ENCODE measurements at regions not wholly inside any gene's neighbourhood (a gene's known extent, or its start where the extent isn't known, plus 50 kb on each side); places are given as distances from the start of the nearest gene placed in this dataset.

DNA sequence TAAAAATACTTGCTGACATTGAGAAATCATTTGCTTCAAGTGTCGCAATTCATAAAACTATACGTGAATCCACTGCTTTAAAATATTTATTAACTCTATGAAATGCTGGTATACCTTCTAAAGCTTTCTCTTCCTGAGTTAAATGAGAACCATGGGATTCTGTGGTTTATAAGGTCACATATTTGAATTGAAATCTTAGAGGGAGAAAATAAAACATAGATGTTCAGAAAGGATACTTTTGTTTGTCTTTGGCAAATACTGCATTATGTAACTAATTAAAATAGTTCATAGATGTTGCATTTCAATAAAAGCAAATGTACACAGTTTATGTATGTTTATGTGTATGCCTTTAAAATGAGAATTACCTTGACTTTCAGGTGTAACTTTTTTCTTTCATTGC is 250.1 kb downstream of the FAM170A start:
- intact Hi-C loops (cut with DNase I; ENCODE audit: low total_unique reads): no loop called here
- Histone ChIP-seq H3K36me3 (no peaks in the 10 kb centered on the region), H3K4me1 (no peaks in the 10 kb centered on the region), H3K4me3 (no peak overlapping the region), H3K27me3 (peaks cover 0 to 3% of the 10 kb centered on the region in 2 donors), H3K9me3 (no peaks in the 10 kb centered on the region), H3K27ac (no peak overlapping the region)
- DNase-seq: no peak
- no peak for TF ChIP-seq POLR2A (IDR thresholded peaks at IDR 0.05)
- TF ChIP-seq, protein P1, sequence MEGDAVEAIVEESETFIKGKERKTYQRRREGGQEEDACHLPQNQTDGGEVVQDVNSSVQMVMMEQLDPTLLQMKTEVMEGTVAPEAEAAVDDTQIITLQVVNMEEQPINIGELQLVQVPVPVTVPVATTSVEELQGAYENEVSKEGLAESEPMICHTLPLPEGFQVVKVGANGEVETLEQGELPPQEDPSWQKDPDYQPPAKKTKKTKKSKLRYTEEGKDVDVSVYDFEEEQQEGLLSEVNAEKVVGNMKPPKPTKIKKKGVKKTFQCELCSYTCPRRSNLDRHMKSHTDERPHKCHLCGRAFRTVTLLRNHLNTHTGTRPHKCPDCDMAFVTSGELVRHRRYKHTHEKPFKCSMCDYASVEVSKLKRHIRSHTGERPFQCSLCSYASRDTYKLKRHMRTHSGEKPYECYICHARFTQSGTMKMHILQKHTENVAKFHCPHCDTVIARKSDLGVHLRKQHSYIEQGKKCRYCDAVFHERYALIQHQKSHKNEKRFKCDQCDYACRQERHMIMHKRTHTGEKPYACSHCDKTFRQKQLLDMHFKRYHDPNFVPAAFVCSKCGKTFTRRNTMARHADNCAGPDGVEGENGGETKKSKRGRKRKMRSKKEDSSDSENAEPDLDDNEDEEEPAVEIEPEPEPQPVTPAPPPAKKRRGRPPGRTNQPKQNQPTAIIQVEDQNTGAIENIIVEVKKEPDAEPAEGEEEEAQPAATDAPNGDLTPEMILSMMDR (IDR thresholded peaks at IDR 0.05): no peak

GRCh38 chr5:119895066-119895465 is 265.7 kb downstream of the FAM170A start:
- H3K4me3 ChIP-seq: no peak overlapping the region
- no peak overlapping the region for H3K27ac ChIP-seq
- no peaks in the 10 kb centered on the region for H3K4me1 ChIP-seq
- DNase-seq: no peak
- no peak for TF ChIP-seq POLR2A (IDR thresholded peaks at IDR 0.05)
- TF ChIP-seq, protein P1 (IDR thresholded peaks at IDR 0.05): no peak
- H3K27me3 ChIP-seq: no peaks in the 10 kb centered on the region
- H3K36me3 ChIP-seq: no peaks in the 10 kb centered on the region
- intact Hi-C loops (cut with DNase I; ENCODE audit: low total_unique reads): no loop called here
- no peaks in the 10 kb centered on the region for H3K9me3 ChIP-seq

- intact Hi-C loops (cut with DNase I; ENCODE audit: low total_unique reads): no loop called here
- Histone ChIP-seq H3K27ac (no peak overlapping the region), H3K27me3 (no peaks in the 10 kb centered on the region), H3K36me3 (no peaks in the 10 kb centered on the region), H3K4me1 (no peaks in the 10 kb centered on the region), H3K4me3 (no peak overlapping the region), H3K9me3 (no peaks in the 10 kb centered on the region)
- TF ChIP-seq, protein P1 (IDR thresholded peaks at IDR 0.05): no peak
- TF ChIP-seq POLR2A (IDR thresholded peaks at IDR 0.05): no peak
- no peak for DNase-seq
Observed at GRCh38 chr5:119896826-119897536, 267.6 kb downstream of the FAM170A start.

GRCh38 chr5:119897537-119898370 is 268.4 kb downstream of the FAM170A start:
- no peaks in the 10 kb centered on the region for H3K9me3 ChIP-seq
- H3K27ac ChIP-seq: no peak overlapping the region
- H3K4me1 ChIP-seq: no peaks in the 10 kb centered on the region
- no peaks in the 10 kb centered on the region for H3K36me3 ChIP-seq
- TF ChIP-seq, protein P1 (IDR thresholded peaks at IDR 0.05): no peak
- no peak for TF ChIP-seq POLR2A (IDR thresholded peaks at IDR 0.05)
- H3K4me3 ChIP-seq: no peak overlapping the region
- intact Hi-C loops (cut with DNase I; ENCODE audit: low total_unique reads): no loop called here
- H3K27me3 ChIP-seq: no peaks in the 10 kb centered on the region
- DNase-seq: no peak

DNA sequence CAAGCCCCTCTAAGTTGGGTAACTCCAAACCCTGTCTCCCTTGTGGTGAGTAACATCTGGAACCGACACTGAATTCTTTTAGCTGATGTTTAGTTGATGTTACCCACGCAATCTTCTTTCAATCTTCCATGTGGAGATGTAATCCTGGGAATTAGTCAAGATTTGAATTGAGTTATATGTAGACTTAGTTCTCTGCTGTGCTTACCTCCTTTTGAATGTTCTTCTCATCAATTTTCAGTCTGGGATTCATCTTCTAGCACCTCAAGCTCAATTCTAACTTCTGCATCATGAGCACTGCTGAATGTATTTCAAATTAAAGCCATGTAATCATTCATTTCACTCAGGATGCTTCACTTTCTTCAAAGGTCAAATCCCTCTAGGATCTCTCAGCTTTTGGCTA is 270.6 kb downstream of the FAM170A start:
- no peak for DNase-seq
- H3K9me3 ChIP-seq: no peaks in the 10 kb centered on the region
- intact Hi-C loops (cut with DNase I; ENCODE audit: low total_unique reads): no loop called here
- no peaks in the 10 kb centered on the region for H3K27me3 ChIP-seq
- no peak for TF ChIP-seq POLR2A (IDR thresholded peaks at IDR 0.05)
- TF ChIP-seq, protein P1 (IDR thresholded peaks at IDR 0.05): no peak
- no peak overlapping the region for H3K27ac ChIP-seq
- H3K4me1 ChIP-seq: no peaks in the 10 kb centered on the region
- no peak overlapping the region for H3K4me3 ChIP-seq
- H3K36me3 ChIP-seq: no peaks in the 10 kb centered on the region

Measured in uterus (tissue), 3 donors.